ENCODE measurements at regions not wholly inside any gene's neighbourhood (a gene's known extent, or its start where the extent isn't known, plus 50 kb on each side); places are given as distances from the start of the nearest gene placed in this dataset.
"Not testable (repeated sequence)": the region's sequence is repeated elsewhere in the genome, so short reads cannot be mapped to it uniquely, and the experiment has no call there.

DNA sequence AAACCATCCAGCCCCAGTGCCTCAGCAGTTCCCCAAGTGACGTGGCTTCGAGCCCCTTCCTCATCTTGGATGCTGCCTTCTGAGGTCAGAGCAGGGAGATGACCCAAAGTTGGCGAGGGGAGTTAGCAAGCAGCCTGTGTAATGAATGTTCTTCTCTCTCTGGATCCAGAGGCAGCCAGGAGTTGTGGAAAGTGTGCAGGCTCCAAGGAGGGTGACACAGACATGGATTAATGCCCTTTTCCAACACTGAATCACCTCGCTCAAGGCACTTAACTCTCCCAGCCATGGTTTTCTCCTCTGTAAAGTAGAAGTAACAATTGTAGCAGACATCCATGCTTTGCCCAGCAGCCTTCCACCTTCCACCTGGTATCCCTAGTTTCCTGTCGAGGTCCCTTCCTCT lies 64.6 kb upstream of the HAND1 start:
- no peak for DNase-seq

DNA sequence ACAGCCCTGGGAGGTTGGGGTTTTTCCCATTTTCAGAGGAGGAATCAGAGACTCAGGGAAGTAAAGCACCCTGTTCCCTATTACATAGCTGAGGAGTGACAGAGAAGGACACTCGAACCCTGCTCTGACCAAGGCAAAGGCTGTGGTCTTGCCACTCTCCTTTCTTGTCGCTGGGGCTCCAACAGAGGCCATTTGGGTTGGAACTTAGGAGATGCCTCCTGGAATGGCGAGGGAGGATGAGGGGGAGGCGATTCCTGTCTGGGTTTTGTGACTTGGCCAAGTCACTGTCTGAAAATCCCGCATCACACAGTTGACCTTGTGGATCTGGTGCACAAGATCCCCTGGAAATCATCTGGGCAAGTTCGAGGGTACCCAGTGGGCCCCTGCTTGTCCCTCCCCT lies 64.0 kb upstream of the HAND1 start:
- DNase-seq, result no peak

- DNase-seq, result no peak
Measured at GRCh38 chr5:154541553-154541952, 63.5 kb upstream of the HAND1 start.

- DNase-seq, result no peak
Measured at GRCh38 chr5:154540600-154540999, 62.6 kb upstream of the HAND1 start.

DNA sequence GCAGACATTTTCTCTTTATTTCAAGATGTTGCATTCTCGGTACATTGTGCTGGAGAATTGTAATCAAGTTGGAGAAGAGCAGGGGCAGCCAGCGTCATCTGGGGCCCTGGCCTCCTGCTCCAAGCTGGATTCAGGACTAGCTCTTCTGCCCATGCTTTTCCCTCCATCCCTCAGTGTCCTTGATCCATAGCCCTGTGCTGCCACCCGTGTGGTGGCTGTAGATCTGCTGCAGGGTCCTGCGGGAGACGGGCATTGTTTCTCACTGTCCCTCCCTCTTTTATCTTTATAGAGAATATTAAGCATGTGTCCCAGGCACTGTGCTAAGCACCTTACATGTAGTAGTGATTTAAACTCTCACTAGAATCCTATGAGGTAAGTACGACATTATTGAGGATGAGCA lies 60.5 kb upstream of the HAND1 start:
- DNase-seq, result no peak

DNA sequence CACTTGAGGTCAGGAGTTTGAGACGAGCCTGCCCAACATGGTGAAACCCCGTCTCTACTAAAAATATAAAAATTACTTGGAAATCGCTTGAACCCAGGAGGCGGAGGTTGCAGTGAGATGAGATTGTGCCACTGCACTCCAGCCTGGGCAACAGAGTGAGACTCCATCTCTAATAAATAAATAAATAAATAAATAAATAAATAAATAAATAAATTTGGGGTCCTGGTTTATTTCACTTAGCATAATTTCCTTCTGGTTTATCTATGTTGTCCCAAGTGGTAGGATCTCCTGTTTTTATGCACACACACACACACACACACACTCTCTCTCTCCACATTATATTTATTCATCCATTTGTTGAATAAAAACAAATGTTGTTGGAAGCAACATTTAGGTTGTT lies 58.4 kb upstream of the HAND1 start:
- not testable (repeated sequence) for DNase-seq

DNA sequence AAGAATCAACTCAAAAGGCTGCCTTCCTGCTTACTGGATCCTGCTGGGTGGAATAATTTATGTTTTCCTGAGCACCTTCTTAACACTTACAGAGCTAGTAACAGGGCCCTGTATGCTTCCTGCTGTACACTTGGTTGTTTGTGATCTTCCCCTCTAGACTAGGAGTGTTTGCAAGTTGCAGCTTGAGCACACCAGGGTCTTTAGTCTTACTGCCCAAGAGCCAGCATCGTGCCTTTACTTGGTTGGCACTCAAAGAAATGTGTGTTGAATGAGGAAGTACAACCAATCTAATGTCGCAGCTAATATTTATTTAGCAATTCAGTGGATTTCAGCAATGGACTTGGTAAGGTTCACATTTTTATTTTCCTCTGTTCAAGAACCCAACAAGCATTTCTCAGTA lies 57.5 kb upstream of the HAND1 start:
- DNase-seq, result no peak

DNA sequence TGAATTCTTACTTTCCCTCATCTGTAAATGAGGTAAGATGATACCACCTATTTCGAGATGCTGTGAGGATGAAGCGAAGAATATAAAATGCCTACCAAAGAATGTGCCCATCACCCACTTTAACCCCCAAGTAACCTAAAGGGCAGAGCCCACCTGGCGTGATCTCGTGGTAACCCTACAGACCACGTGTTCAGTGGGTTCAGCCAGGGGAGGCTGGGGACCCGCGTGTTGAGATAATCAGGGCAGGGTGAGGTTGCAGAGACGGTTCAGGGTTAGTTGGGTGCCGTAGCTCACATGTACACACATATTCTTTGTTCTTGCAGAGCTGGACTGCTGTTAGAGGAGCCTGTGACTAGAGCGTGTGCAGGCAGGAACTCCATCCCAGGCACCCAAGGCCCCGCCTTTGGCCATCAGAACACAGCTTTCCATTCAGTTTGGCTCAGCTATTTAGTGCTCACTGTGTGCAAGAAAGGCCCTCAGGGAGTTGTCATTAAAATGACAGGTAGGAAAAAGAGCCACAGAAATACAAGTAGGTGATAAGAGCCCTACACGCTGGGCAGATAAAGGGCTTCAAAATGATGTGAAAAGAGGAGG lies 56.5 kb upstream of the HAND1 start:
- no peak for DNase-seq

DNA sequence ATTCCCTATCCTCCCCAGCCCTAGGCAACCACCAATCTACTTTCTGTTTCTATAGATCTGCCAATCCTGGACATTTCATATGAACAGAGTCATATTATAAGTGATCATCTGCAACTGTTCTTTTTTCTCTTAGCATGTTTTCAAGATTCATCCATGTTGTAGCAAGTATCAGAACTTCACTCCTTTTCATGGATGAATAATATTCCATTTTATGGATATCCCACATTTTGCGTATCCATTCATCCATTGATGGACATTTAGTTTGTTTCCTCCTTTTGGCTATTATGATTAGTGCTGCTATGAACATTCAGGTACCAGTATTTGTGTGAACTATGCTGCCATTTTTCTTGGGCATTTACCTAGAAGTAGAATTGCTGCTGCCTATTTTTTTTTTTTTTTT lies 51.3 kb upstream of the HAND1 start:
- no peak for DNase-seq

GRCh38 chr5:154528005-154528594 lies 50.1 kb upstream of the HAND1 start:
- no peak for DNase-seq

Data from activated CD8-positive, alpha-beta memory T cell treated with anti-CD3 and anti-CD28 coated beads, Interleukin-2, amount 50 U/mL, for 48 hours (primary cell).